HUES48 (cell line): ENCODE measurements at regions not wholly inside any gene's neighbourhood (a gene's known extent, or its start where the extent isn't known, plus 50 kb on each side); places are given as distances from the start of the nearest gene placed in this dataset.
"Not testable (repeated sequence)": the region's sequence is repeated elsewhere in the genome, so short reads cannot be mapped to it uniquely, and the experiment has no call there.

Source experiments
- H3K27ac ChIP-seq: one replicate; pipeline ENCODE4 v1.7.0; 2013; ENCODE audit warnings: low read depth, low read length, inconsistent platforms
- H3K27me3 ChIP-seq: 2 replicates; pipeline ENCODE4 v1.6.1; 2013; ENCODE audit warnings: mild to moderate bottlenecking, low read length; ENCODE audit not compliant: control insufficient read depth, insufficient read depth
- H3K36me3 ChIP-seq: 2 replicates; pipeline ENCODE4 v1.6.1; 2013; ENCODE audit warnings: low read length; ENCODE audit not compliant: control insufficient read depth, insufficient read depth
- H3K4me1 ChIP-seq: 2 replicates; pipeline ENCODE4 v1.6.1; 2013; ENCODE audit warnings: mild to moderate bottlenecking, low read length; ENCODE audit not compliant: control insufficient read depth, insufficient read depth
- H3K4me3 ChIP-seq: 2 replicates; pipeline ENCODE4 v1.5.1; 2013; ENCODE audit warnings: mild to moderate bottlenecking, low read depth, low read length
- H3K9ac ChIP-seq: 2 replicates; pipeline ENCODE4 v1.6.1; 2013; ENCODE audit warnings: mild to moderate bottlenecking, low read depth, low read length, moderate library complexity
- H3K9me3 ChIP-seq: 2 replicates; pipeline ENCODE4 v1.6.1; 2013; ENCODE audit warnings: low read length; ENCODE audit not compliant: control insufficient read depth, insufficient read depth

DNA sequence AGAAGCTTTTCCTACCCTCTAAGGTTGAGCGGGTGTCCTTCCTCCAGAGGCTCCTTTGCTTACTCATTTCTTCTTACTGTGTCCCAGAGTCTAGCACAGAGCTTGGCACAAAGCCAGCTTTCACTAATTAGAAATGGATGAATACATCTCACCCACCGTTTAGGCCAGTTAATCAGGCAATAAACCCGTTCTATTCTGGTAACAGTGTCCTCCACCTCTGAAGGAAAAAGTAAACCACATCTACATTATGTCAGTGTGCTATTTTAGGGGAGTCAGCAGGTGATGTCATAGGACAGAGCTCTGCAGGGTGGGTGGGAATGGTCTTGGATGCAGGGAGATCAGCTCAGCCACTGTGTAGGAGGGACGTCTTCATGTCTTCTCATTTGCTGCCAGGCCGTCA is 109.2 kb downstream of the OSTF1 start:
- Histone ChIP-seq H3K4me3 (no peak overlapping the region), H3K27me3 (no peaks in the 10 kb centered on the region), H3K4me1 (no peaks in the 10 kb centered on the region), H3K9me3 (no peaks in the 10 kb centered on the region), H3K36me3 (no peaks in the 10 kb centered on the region), H3K9ac (no peak overlapping the region), H3K27ac (no peak overlapping the region)

DNA sequence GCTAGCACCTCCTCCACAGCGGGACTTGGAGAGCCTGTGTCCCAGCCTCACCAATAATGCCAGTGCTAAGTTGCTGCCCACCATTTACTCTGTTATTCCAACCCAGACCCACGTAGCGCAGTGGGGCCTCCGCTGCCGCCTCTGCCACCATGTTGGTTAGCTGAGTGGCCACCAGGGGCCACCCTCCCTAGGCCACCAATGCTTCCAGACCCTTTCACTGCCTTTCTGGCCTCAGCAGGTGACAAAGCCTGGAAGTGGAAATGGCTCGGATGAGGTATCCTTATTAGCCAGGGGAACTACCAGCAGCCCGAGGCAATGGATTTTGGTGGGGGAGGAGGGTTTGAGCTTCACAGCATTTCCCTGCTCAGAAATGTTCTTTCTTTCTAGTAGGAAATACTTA is 110.1 kb downstream of the OSTF1 start:
- Histone ChIP-seq H3K27ac (no peak overlapping the region), H3K9me3 (no peaks in the 10 kb centered on the region), H3K4me3 (no peak overlapping the region), H3K36me3 (no peaks in the 10 kb centered on the region), H3K27me3 (no peaks in the 10 kb centered on the region), H3K9ac (no peak overlapping the region), H3K4me1 (no peaks in the 10 kb centered on the region)

DNA sequence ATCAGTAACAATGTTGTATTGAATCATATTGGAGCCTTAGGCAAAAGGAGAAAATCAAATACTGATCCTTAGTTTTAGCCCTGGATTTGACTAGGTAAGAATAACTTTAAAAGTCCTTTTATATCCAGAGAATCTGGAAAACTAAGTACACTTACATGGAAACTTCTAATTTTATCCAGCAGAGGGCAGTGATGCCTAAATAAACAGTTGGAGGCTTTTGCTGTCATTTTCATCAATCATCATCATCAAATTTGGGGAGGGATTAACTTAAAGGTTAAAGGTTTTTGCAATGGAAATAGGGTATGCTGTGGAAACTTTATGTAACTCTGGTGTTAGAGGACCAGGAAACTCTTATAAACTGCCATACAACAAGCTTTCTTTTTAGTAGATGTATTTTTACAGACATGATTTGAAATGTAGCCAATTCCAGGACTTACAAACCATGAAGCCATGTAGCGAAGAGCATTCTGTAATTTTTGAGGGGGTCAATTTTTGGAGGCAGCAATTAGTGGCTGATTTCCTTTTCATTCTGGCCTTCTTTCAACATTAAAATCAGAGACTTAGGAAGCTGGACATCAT is 112.7 kb downstream of the OSTF1 start:
- Histone ChIP-seq H3K36me3 (no peaks in the 10 kb centered on the region), H3K4me3 (no peak overlapping the region), H3K9ac (no peak overlapping the region)

DNA sequence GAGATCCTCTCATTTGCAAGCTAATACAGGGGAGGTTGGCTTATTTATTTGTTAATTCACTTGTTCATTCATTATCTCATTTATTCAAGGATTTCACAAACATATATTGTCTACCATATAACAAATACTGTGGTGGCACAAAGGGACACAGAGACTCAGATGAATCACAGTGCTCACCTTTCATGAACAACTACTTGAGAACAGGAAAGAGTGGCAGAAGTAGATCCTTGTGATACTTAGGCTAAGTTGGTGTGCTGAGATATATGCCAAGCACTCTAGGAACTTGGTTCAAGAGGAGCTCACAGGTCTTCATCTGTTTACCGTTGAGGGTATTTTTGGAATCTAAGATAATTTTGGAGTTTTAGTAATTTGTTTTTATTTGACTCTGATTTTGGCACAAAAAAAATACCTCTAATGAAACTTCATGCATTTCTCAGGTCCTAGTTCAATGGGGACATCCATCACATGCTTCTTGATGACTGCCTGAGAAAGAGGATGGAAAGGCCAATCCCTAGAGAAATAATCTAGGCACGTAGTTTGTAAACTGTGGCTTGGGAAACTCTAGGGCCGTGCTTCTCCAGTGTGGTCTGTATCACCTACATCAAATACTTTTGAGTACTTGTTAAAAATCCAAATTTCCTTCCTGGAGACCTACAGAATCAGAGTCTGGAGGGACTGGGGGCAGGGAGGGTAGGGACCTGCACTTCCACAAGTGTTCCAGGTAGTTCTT is 113.3 kb downstream of the OSTF1 start:
- Histone ChIP-seq H3K27ac (no peak overlapping the region), H3K4me1 (no peaks in the 10 kb centered on the region), H3K9ac (no peak overlapping the region), H3K27me3 (no peaks in the 10 kb centered on the region), H3K4me3 (no peak overlapping the region), H3K9me3 (no peaks in the 10 kb centered on the region), H3K36me3 (no peaks in the 10 kb centered on the region)

More for the DNA sequence above, 112.7 kb downstream of the OSTF1 start:
- Histone ChIP-seq H3K27me3 (no peaks in the 10 kb centered on the region), H3K4me1 (no peaks in the 10 kb centered on the region), H3K27ac (no peak overlapping the region), H3K9me3 (no peaks in the 10 kb centered on the region)

DNA sequence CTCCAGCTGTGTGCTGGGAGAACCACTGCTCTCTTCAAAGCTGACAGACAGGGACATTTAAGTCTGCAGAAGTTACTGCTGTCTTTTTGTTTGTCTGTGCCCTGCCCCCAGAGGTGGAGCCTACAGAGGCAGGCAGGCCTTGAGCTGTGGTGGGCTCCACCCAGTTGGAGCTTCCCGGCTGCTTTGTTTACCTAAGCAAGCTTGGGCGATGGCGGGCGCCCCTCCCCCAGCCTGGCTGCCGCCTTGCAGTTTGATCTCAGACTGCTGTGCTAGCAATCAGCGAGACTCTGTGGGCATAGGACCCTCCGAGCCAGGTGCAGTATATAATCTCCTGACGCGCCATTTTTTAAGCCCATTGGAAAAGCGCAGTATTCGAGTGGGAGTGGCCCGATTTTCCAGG is 119.7 kb downstream of the OSTF1 start:
- H3K4me1 ChIP-seq, H3K27ac ChIP-seq, H3K9ac ChIP-seq, H3K9me3 ChIP-seq, H3K27me3 ChIP-seq, H3K36me3 ChIP-seq, H3K4me3 ChIP-seq: not testable (repeated sequence)

DNA sequence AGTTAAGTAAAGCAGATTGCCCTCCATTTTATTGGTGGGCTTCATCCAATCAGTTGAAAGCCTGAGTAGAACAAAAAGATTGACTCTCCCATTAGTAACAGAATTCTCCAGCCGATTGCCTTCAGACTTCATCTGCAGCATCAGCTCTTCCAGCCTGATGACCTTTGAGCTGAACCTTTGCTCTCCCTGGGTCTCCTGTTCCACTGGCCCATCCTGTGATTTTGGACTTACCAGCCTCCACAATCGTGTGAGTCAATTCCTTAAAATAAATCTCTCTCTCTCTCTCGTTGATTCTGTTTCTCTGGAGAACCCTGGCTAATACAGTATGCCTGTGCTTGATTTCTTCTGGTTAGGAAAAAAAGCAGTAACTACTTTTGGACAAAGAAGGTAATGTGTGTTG is 121.9 kb downstream of the OSTF1 start:
- Histone ChIP-seq H3K4me3 (no peak overlapping the region), H3K27me3 (no peaks in the 10 kb centered on the region), H3K9me3 (peaks cover 5% of the 10 kb centered on the region), H3K9ac (no peak overlapping the region), H3K36me3 (no peaks in the 10 kb centered on the region), H3K27ac (no peak overlapping the region), H3K4me1 (no peaks in the 10 kb centered on the region)

DNA sequence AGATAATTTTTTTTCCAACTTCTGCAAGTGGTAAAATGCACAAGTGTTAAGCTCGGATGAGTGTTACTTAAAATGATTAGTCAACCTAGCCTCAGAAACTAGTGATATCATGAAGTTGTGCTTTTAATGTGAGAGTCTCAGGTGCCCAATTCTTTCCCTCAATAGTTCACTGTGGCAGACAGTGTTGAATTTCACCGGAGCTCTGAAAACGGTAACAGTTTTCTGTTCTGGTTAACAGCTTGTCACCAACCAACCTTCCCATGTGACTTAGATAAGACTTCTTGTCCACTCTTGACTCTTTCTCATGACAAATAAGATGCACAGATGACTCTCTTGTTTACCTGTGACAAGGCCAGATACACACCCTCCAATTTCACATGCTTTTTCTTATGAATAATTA is 125.5 kb downstream of the OSTF1 start:
- H3K9ac ChIP-seq: no peak overlapping the region
- H3K27ac ChIP-seq: no peak overlapping the region
- H3K4me1 ChIP-seq: no peaks in the 10 kb centered on the region
- H3K36me3 ChIP-seq: no peaks in the 10 kb centered on the region
- no peaks in the 10 kb centered on the region for H3K27me3 ChIP-seq
- H3K4me3 ChIP-seq: no peak overlapping the region
- H3K9me3 ChIP-seq: peaks cover 1% of the 10 kb centered on the region; the same call in 1 of the 2 replicates

DNA sequence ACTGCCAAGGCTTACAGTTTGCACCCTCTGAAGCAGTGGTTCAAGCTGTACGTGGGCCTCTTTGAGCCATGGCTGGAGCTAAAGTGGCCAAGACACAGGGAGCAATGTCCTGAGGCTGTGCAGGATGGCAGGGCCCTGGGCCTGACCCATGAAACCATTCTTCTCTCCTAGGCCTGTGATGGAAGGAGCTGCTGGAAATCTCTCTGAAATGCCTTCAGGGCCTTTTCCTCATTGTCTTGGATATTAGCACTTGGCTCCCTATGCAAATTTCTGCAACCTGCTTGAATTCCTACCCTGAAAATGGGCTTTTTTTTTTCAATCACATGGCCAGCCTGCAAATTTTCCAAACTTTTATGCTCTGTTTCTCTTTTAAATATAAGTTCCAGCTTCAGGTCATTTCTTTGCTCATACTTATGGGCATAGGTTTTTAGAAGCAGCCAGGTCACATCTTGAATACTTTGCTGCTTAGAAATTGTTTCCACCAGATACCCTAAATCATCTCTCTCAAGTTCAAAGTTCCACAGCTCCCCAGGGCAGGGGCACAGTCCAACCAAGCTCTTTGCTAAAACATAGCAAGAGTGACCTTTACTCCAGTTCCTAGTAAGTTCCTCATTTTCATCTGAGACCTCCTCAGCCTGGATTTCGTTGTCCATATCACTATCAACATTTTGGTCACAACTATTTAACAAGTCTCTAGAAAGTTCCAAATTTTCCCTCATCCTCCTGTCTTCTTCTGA is 138.3 kb downstream of the OSTF1 start:
- Histone ChIP-seq H3K4me1 (no peaks in the 10 kb centered on the region), H3K36me3 (no peaks in the 10 kb centered on the region), H3K27me3 (no peaks in the 10 kb centered on the region), H3K27ac (no peak overlapping the region), H3K9ac (no peak overlapping the region), H3K9me3 (peaks cover 5% of the 10 kb centered on the region), H3K4me3 (0 out of 2 replicates have a peak overlapping the region, but pooled peaks have one; percentile 1)

DNA sequence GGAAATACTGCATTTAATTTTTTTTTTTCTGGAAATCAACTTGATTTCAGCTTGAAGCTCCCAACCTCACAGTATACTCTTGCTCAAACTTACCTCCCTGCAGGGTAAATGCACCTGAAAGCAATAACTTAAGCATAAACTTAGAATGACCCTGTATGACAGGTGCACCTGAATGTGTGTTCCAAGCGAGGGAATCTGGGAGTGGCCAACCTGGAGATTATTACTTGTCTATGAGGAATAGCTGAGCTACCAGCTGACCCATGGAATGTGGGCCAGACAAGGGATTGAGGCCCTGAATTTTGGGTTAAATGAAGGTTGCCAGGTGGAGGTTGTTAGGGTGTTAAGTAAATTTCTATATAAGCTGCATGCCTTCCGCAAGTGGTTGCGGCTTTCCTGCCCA is 140.6 kb downstream of the OSTF1 start:
- H3K9me3 ChIP-seq: peaks cover 5% of the 10 kb centered on the region
- no peak overlapping the region for H3K27ac ChIP-seq
- no peak overlapping the region for H3K4me3 ChIP-seq
- no peak overlapping the region for H3K9ac ChIP-seq
- no peaks in the 10 kb centered on the region for H3K4me1 ChIP-seq
- no peaks in the 10 kb centered on the region for H3K27me3 ChIP-seq
- H3K36me3 ChIP-seq: no peaks in the 10 kb centered on the region

DNA sequence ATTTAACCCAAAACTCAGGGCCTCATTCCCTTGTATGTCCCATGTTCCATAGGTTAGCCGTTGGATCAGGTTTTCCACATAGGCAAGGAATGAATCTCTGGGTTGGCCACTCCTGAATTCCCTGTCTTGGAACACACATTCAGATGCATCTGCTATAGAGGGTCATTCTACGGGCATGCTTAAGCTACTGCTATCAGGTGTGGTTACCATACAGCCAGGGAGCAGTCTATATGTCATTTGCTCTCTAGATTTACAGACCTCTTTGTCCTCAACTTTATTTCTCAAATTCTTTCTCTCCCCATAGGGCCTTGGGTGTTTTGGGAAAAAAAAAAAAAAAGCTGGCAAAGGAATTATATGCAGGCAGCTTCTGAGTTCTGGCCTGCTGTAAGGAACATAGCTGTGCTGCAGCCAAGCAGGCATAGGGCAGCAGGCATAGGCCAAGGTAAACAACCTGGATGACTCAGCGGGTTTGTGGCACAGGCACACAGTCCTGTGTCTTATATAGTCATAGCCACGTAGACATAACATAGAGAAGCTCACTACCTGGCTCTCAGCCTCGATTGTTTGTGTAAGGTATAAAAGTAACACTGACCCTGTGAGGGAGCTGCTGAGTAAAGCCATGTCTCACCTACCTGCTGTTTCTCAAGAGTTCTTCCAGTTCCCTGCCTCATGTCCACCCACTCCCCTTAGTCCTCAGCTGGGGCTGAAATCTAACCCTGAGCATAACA is 141.5 kb downstream of the OSTF1 start:
- Histone ChIP-seq H3K27ac (no peak overlapping the region), H3K27me3 (no peaks in the 10 kb centered on the region), H3K36me3 (no peaks in the 10 kb centered on the region), H3K4me1 (no peaks in the 10 kb centered on the region), H3K9me3 (peaks cover 9% of the 10 kb centered on the region), H3K9ac (no peak overlapping the region), H3K4me3 (no peak overlapping the region)

DNA sequence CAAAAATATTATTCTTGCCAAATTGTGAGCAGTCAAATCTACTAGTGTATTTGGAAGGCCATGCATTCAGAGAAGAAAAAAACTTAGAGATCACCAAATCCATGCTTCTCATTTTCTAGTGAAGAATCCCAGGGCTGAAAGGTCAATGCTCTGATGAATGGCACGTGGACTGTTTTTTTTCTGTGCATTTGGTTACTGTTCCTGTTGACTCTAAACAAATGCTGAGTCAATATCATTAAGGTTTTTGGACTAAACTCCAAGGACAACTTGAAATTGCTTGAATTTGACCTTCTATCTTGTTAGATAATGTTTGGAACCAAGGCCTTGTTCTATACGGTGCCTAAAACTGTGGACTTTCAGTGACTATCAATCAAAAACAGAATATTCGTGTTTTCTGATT is 142.2 kb downstream of the OSTF1 start:
- Histone ChIP-seq H3K9me3 (peaks cover 16% of the 10 kb centered on the region), H3K27ac (no peak overlapping the region)

More for the DNA sequence above, 142.2 kb downstream of the OSTF1 start:
- no peaks in the 10 kb centered on the region for H3K27me3 ChIP-seq
- no peak overlapping the region for H3K9ac ChIP-seq
- H3K4me3 ChIP-seq: no peak overlapping the region
- no peaks in the 10 kb centered on the region for H3K36me3 ChIP-seq
- H3K4me1 ChIP-seq: no peaks in the 10 kb centered on the region
